C4-2B (cell line): ENCODE measurements at regions not wholly inside any gene's neighbourhood (a gene's known extent, or its start where the extent isn't known, plus 50 kb on each side); places are given as distances from the start of the nearest gene placed in this dataset.

ENCODE experiments used
- ZFX ChIP-seq: fragments of 450-650 bp; IDR thresholded peaks from 2 replicates; pipeline ENCODE4 v1.6.1; 2017
- TF ChIP-seq, protein P1 (sequence below): fragments of 450-650 bp; conservative IDR thresholded peaks from 2 replicates; pipeline ENCODE4 v1.5.1; 2017; ENCODE audit warnings: mild to moderate bottlenecking

- TF ChIP-seq, protein P1, sequence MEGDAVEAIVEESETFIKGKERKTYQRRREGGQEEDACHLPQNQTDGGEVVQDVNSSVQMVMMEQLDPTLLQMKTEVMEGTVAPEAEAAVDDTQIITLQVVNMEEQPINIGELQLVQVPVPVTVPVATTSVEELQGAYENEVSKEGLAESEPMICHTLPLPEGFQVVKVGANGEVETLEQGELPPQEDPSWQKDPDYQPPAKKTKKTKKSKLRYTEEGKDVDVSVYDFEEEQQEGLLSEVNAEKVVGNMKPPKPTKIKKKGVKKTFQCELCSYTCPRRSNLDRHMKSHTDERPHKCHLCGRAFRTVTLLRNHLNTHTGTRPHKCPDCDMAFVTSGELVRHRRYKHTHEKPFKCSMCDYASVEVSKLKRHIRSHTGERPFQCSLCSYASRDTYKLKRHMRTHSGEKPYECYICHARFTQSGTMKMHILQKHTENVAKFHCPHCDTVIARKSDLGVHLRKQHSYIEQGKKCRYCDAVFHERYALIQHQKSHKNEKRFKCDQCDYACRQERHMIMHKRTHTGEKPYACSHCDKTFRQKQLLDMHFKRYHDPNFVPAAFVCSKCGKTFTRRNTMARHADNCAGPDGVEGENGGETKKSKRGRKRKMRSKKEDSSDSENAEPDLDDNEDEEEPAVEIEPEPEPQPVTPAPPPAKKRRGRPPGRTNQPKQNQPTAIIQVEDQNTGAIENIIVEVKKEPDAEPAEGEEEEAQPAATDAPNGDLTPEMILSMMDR: no peak
- no peak for TF ChIP-seq ZFX
These were observed 72.8 kb upstream of the ZNF722 start for GRCh38 chr7:63925626-63926460.
